CD4-positive, alpha-beta T cell treated with Interferon alpha-2 for 1 hour (primary cell): ENCODE measurements at regions not wholly inside any gene's neighbourhood (a gene's known extent, or its start where the extent isn't known, plus 50 kb on each side); places are given as distances from the start of the nearest gene placed in this dataset.

Experiments used
- DNase-seq, 2 donors: peaks; one replicate each; pipeline ENCODE4 v3.0.0-alpha.2; 2020 to 2022

- no peak for DNase-seq
These were observed 57.0 kb upstream of the GRAMD2B start for GRCh38 chr5:126366199-126366560.

- no peak for DNase-seq
These were observed 54.9 kb upstream of the GRAMD2B start for GRCh38 chr5:126368239-126368812.

GRCh38 chr5:126369083-126369482, 54.1 kb upstream of the GRAMD2B start:
- DNase-seq: no peak

DNA sequence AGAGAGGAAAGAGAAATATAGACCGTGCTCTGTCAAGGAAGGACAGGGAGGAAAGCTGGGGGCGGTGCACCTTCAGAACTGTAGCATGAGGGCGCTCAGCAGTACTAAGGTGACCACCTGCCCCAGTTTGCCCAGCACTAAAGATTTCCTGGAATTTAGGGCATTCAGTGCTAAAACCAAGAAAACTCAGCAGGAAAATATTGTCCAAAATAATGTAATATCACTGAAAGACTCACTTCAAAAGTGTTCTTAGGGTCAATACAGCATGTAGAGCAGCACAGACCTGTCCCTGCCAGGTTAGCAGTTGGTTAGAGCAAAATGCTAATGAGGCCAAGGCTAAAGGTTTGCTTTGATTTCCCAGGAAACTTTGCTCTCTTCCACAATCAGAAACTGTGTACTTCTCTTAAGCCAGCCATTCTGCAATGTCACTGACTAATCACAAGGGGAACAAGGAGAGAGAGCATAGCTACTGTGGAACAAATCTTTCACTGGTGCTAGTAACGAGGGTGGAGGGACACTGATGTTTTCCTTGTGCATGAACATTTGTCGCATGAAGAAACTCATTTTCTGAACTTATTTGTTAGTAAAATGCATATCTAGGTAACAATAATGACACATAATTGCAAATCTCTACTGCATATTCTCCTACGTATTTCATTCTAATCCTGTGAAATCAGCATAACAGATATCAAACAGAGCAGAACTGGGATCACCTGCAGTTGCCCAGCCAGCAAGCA, 53.0 kb upstream of the GRAMD2B start:
- DNase-seq: no peak

- DNase-seq: no peak
These were observed 52.2 kb upstream of the GRAMD2B start for GRCh38 chr5:126370796-126371718.

GRCh38 chr5:126373375-126374108, 49.7 kb upstream of the GRAMD2B start:
- peak in 1 of 2 donors; percentile 51 for DNase-seq
